GM18507 (cell line): ENCODE measurements at regions not wholly inside any gene's neighbourhood (a gene's known extent, or its start where the extent isn't known, plus 50 kb on each side); places are given as distances from the start of the nearest gene placed in this dataset.
"Not testable (repeated sequence)": the region's sequence is repeated elsewhere in the genome, so short reads cannot be mapped to it uniquely, and the experiment has no call there.

Experiments used
- DNase-seq: peaks from one replicate; pipeline ENCODE4 v3.0.0; 2011; ENCODE audit warnings: low read depth; ENCODE audit not compliant: insufficient read length; ENCODE audit errors: extremely low spot score
- FAIRE-seq: peaks from 2 replicates; lab custom pipeline; 2011; peaks lifted over from hg19 to GRCh38; lab: Jason Lieb, UNC

- FAIRE-seq (no peak), DNase-seq (no peak)
Observed at GRCh38 chr1:56148326-56149193, 430.8 kb downstream of the PLPP3 start.

GRCh38 chr1:56147459-56147858 lies 431.9 kb downstream of the PLPP3 start:
- no peak for FAIRE-seq

GRCh38 chr1:56147034-56147433 lies 432.3 kb downstream of the PLPP3 start:
- DNase-seq (no peak), FAIRE-seq (no peak)

More at GRCh38 chr1:56147459-56147858, 431.9 kb downstream of the PLPP3 start:
- DNase-seq, result no peak

GRCh38 chr1:56146449-56146848 lies 432.9 kb downstream of the PLPP3 start:
- DNase-seq, result no peak
- FAIRE-seq, result no peak

- no peak for FAIRE-seq
- DNase-seq, result no peak
Observed at GRCh38 chr1:56145581-56145980, 433.8 kb downstream of the PLPP3 start.

GRCh38 chr1:56142301-56142700 lies 437.1 kb downstream of the PLPP3 start:
- DNase-seq (no peak), FAIRE-seq (no peak)

GRCh38 chr1:56139836-56140235 lies 439.5 kb downstream of the PLPP3 start:
- FAIRE-seq, result no peak
- no peak for DNase-seq

GRCh38 chr1:56137521-56138505 lies 441.6 kb downstream of the PLPP3 start:
- FAIRE-seq (no peak), DNase-seq (no peak)

- no peak for DNase-seq
- no peak for FAIRE-seq
Observed at GRCh38 chr1:56137090-56137489, 442.3 kb downstream of the PLPP3 start.

- no peak for FAIRE-seq
- no peak for DNase-seq
Observed at GRCh38 chr1:56135864-56136147, 443.6 kb downstream of the PLPP3 start.

- DNase-seq, result no peak
- peak; percentile 62 for FAIRE-seq
Observed at GRCh38 chr1:56135069-56135863, 444.1 kb downstream of the PLPP3 start.

GRCh38 chr1:56133522-56134472 lies 445.6 kb downstream of the PLPP3 start:
- DNase-seq, result no peak
- FAIRE-seq, result peak; percentile 93

- FAIRE-seq (no peak), DNase-seq (no peak)
Observed at GRCh38 chr1:56132520-56132919, 446.8 kb downstream of the PLPP3 start.

- no peak for FAIRE-seq
- no peak for DNase-seq
Observed at GRCh38 chr1:56129837-56130236, 449.5 kb downstream of the PLPP3 start.

- DNase-seq (no peak), FAIRE-seq (no peak)
Observed at GRCh38 chr1:56125316-56125715, 454.0 kb downstream of the PLPP3 start.

GRCh38 chr1:56123826-56124225 lies 455.5 kb downstream of the PLPP3 start:
- no peak for DNase-seq
- FAIRE-seq, result no peak

- no peak for DNase-seq
- FAIRE-seq, result no peak
Observed at GRCh38 chr1:56123421-56123820, 455.9 kb downstream of the PLPP3 start.

- no peak for FAIRE-seq
Observed at GRCh38 chr1:56120021-56120420, 459.3 kb downstream of the PLPP3 start.

GRCh38 chr1:56118676-56119075 lies 460.7 kb downstream of the PLPP3 start:
- FAIRE-seq, DNase-seq: not testable (repeated sequence)

More at GRCh38 chr1:56120021-56120420, 459.3 kb downstream of the PLPP3 start:
- no peak for DNase-seq
